ENCODE measurements at regions not wholly inside any gene's neighbourhood (a gene's known extent, or its start where the extent isn't known, plus 50 kb on each side); places are given as distances from the start of the nearest gene placed in this dataset.

DNA sequence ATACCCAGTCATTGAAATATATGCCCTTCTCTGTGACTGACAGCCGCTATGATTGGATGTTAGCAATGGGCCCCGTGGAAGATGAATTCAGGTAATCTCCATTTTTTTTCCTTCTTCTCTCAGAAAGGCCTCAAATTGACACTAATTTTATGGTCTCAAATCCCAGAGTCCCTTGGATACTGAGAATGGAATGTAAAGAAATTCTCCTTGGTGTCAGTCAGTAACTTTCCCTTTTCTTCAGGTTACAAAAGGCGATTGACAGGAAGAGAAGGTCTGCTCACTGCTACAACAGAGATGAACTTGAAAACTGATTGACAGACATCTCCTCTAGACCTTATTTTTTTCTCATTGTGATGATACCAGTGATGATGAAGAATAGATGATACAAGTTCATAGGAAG, 748.3 kb downstream of the MAT2B start:
- TF ChIP-seq, protein P1, sequence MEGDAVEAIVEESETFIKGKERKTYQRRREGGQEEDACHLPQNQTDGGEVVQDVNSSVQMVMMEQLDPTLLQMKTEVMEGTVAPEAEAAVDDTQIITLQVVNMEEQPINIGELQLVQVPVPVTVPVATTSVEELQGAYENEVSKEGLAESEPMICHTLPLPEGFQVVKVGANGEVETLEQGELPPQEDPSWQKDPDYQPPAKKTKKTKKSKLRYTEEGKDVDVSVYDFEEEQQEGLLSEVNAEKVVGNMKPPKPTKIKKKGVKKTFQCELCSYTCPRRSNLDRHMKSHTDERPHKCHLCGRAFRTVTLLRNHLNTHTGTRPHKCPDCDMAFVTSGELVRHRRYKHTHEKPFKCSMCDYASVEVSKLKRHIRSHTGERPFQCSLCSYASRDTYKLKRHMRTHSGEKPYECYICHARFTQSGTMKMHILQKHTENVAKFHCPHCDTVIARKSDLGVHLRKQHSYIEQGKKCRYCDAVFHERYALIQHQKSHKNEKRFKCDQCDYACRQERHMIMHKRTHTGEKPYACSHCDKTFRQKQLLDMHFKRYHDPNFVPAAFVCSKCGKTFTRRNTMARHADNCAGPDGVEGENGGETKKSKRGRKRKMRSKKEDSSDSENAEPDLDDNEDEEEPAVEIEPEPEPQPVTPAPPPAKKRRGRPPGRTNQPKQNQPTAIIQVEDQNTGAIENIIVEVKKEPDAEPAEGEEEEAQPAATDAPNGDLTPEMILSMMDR (IDR thresholded peaks at IDR 0.05) = no peak
- TF ChIP-seq ZFX (IDR thresholded peaks at IDR 0.05; ENCODE audit: borderline replicate concordance) = no peak
